ENCODE measurements at regions not wholly inside any gene's neighbourhood (a gene's known extent, or its start where the extent isn't known, plus 50 kb on each side); places are given as distances from the start of the nearest gene placed in this dataset.

GRCh38 chr19:57028804-57029525 lies 90.8 kb upstream of the USP29 start:
- TF ChIP-seq, protein P1, sequence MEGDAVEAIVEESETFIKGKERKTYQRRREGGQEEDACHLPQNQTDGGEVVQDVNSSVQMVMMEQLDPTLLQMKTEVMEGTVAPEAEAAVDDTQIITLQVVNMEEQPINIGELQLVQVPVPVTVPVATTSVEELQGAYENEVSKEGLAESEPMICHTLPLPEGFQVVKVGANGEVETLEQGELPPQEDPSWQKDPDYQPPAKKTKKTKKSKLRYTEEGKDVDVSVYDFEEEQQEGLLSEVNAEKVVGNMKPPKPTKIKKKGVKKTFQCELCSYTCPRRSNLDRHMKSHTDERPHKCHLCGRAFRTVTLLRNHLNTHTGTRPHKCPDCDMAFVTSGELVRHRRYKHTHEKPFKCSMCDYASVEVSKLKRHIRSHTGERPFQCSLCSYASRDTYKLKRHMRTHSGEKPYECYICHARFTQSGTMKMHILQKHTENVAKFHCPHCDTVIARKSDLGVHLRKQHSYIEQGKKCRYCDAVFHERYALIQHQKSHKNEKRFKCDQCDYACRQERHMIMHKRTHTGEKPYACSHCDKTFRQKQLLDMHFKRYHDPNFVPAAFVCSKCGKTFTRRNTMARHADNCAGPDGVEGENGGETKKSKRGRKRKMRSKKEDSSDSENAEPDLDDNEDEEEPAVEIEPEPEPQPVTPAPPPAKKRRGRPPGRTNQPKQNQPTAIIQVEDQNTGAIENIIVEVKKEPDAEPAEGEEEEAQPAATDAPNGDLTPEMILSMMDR (IDR thresholded peaks at IDR 0.05; ENCODE audit: low read depth, low read length, poor library complexity, severe bottlenecking) = no peak
- TF ChIP-seq EZH2phosphoT487 (IDR thresholded peaks at IDR 0.05; ENCODE audit: borderline replicate concordance, low read length) = no peak
